ENCODE measurements at regions not wholly inside any gene's neighbourhood (a gene's known extent, or its start where the extent isn't known, plus 50 kb on each side); places are given as distances from the start of the nearest gene placed in this dataset.
A peak's percentile ranks its signal among the peaks of the same experiment; 100 is the strongest.

GRCh38 chr4:22237155-22237751, 278.6 kb downstream of the ADGRA3 start:
- intact Hi-C loops (cut with DNase I) = no loop called here
- ATAC-seq (ENCODE audit: poor library complexity) (no peak), DNase-seq (peak; percentile 38)

- DNase-seq (peak; percentile 41), ATAC-seq (ENCODE audit: poor library complexity) (peak; percentile 46)
- intact Hi-C loops (cut with DNase I) = no loop called here
These were observed 280.2 kb downstream of the ADGRA3 start for GRCh38 chr4:22235698-22236097.

- ATAC-seq (ENCODE audit: poor library complexity) (no peak), DNase-seq (no peak)
- intact Hi-C loops (cut with DNase I) = no loop called here
These were observed 282.6 kb downstream of the ADGRA3 start for GRCh38 chr4:22233230-22233629.

- intact Hi-C loops (cut with DNase I) = no loop called here
- DNase-seq (no peak), ATAC-seq (ENCODE audit: poor library complexity) (no peak)
These were observed 272.4 kb upstream of the KCNIP4 start for GRCh38 chr4:22220965-22221364.

GRCh38 chr4:22217480-22217879, 268.9 kb upstream of the KCNIP4 start:
- ATAC-seq (ENCODE audit: poor library complexity) = no peak
- intact Hi-C loops (cut with DNase I) = no loop called here
- DNase-seq = no peak

- no peak for ATAC-seq (ENCODE audit: poor library complexity)
- intact Hi-C loops (cut with DNase I) = no loop called here
- DNase-seq = no peak
These were observed 267.7 kb upstream of the KCNIP4 start for GRCh38 chr4:22216278-22216677.

- DNase-seq (no peak), ATAC-seq (ENCODE audit: poor library complexity) (no peak)
- intact Hi-C loops (cut with DNase I) = no loop called here
These were observed 266.5 kb upstream of the KCNIP4 start for GRCh38 chr4:22215084-22215483.

- intact Hi-C loops (cut with DNase I) = no loop called here
- ATAC-seq (ENCODE audit: poor library complexity) (no peak), DNase-seq (no peak)
These were observed 255.1 kb upstream of the KCNIP4 start for GRCh38 chr4:22203711-22204011.

- no peak for ATAC-seq (ENCODE audit: poor library complexity)
- DNase-seq = no peak
- intact Hi-C loops (cut with DNase I) = no loop called here
These were observed 254.6 kb upstream of the KCNIP4 start for GRCh38 chr4:22202975-22203710.

- intact Hi-C loops (cut with DNase I) = no loop called here
- no peak for ATAC-seq (ENCODE audit: poor library complexity)
- no peak for DNase-seq
These were observed 253.8 kb upstream of the KCNIP4 start for GRCh38 chr4:22202246-22202974.

GRCh38 chr4:22201256-22201655, 252.7 kb upstream of the KCNIP4 start:
- ATAC-seq (ENCODE audit: poor library complexity) (no peak), DNase-seq (no peak)
- intact Hi-C loops (cut with DNase I) = no loop called here

- intact Hi-C loops (cut with DNase I) = no loop called here
- DNase-seq (no peak), ATAC-seq (ENCODE audit: poor library complexity) (no peak)
These were observed 248.0 kb upstream of the KCNIP4 start for GRCh38 chr4:22196551-22196950.

GRCh38 chr4:22192084-22192511, 243.5 kb upstream of the KCNIP4 start:
- DNase-seq (no peak), ATAC-seq (ENCODE audit: poor library complexity) (no peak)
- intact Hi-C loops (cut with DNase I) = no loop called here

GRCh38 chr4:22191565-22191964, 243.0 kb upstream of the KCNIP4 start:
- DNase-seq (no peak), ATAC-seq (ENCODE audit: poor library complexity) (no peak)
- intact Hi-C loops (cut with DNase I) = no loop called here

GRCh38 chr4:22190855-22191254, 242.3 kb upstream of the KCNIP4 start:
- no peak for ATAC-seq (ENCODE audit: poor library complexity)
- intact Hi-C loops (cut with DNase I) = no loop called here
- DNase-seq = no peak

GRCh38 chr4:22187203-22187820, 238.7 kb upstream of the KCNIP4 start:
- ATAC-seq (ENCODE audit: poor library complexity) (no peak), DNase-seq (no peak)
- intact Hi-C loops (cut with DNase I) = no loop called here

GRCh38 chr4:22181736-22182135, 233.2 kb upstream of the KCNIP4 start:
- ATAC-seq (ENCODE audit: poor library complexity) = no peak
- DNase-seq = no peak
- intact Hi-C loops (cut with DNase I) = no loop called here

GRCh38 chr4:22179124-22179874, 230.7 kb upstream of the KCNIP4 start:
- DNase-seq (no peak), ATAC-seq (ENCODE audit: poor library complexity) (no peak)
- intact Hi-C loops (cut with DNase I) = no loop called here

GRCh38 chr4:22174640-22175039, 226.1 kb upstream of the KCNIP4 start:
- no peak for ATAC-seq (ENCODE audit: poor library complexity)

More at GRCh38 chr4:22174640-22175039, 226.1 kb upstream of the KCNIP4 start:
- DNase-seq = no peak
- intact Hi-C loops (cut with DNase I) = no loop called here

Measured in Right ventricle myocardium superior (tissue), 1 donor.